ENCODE measurements at regions not wholly inside any gene's neighbourhood (a gene's known extent, or its start where the extent isn't known, plus 50 kb on each side); places are given as distances from the start of the nearest gene placed in this dataset.

- no peak for DNase-seq (ENCODE audit: low read depth)
These were observed 387.4 kb downstream of the FGF10 start for GRCh38 chr5:44001675-44002380.

DNA sequence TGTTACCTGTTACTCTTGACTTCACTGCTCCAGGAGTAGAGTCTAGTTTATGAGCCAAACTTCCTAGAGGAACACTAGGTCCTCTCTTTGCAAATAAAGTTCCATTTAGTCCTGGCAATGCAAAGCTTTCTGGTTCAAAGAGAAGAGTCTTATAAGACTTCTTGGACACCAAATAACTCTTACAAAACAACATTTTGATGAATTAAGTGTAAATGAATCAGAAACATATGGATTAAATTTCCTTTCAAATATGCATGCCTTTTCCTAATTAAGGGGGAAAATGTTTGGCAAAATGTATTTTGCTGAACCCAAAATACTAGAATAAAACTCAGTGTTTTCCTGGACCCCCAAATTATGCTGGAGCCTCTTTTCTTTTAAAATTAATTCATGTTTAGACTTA is 388.0 kb downstream of the FGF10 start:
- DNase-seq (ENCODE audit: low read depth) (no peak), FAIRE-seq (no peak)
- TF ChIP-seq, protein P1, sequence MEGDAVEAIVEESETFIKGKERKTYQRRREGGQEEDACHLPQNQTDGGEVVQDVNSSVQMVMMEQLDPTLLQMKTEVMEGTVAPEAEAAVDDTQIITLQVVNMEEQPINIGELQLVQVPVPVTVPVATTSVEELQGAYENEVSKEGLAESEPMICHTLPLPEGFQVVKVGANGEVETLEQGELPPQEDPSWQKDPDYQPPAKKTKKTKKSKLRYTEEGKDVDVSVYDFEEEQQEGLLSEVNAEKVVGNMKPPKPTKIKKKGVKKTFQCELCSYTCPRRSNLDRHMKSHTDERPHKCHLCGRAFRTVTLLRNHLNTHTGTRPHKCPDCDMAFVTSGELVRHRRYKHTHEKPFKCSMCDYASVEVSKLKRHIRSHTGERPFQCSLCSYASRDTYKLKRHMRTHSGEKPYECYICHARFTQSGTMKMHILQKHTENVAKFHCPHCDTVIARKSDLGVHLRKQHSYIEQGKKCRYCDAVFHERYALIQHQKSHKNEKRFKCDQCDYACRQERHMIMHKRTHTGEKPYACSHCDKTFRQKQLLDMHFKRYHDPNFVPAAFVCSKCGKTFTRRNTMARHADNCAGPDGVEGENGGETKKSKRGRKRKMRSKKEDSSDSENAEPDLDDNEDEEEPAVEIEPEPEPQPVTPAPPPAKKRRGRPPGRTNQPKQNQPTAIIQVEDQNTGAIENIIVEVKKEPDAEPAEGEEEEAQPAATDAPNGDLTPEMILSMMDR (IDR thresholded peaks at IDR 0.05; ENCODE audit: insufficient read depth, low read length, severe bottlenecking), result no peak
- H3K36me3 ChIP-seq (ENCODE audit: control insufficient read depth, insufficient read depth, low read length), result no peaks in the 10 kb centered on the region
- no peaks in the 10 kb centered on the region for H3K27me3 ChIP-seq (ENCODE audit: control insufficient read depth, insufficient read depth, low read length)
- no peak overlapping the region for H3K4me3 ChIP-seq (ENCODE audit: low read depth, low read length)

More at GRCh38 chr5:44001675-44002380, 387.4 kb downstream of the FGF10 start:
- H3K4me3 ChIP-seq (ENCODE audit: low read depth, low read length), result no peak overlapping the region
- no peak for FAIRE-seq
- H3K36me3 ChIP-seq (ENCODE audit: control insufficient read depth, insufficient read depth, low read length), result no peaks in the 10 kb centered on the region
- TF ChIP-seq, protein P1 (IDR thresholded peaks at IDR 0.05; ENCODE audit: insufficient read depth, low read length, severe bottlenecking), result no peak
- H3K27me3 ChIP-seq (ENCODE audit: control insufficient read depth, insufficient read depth, low read length), result no peaks in the 10 kb centered on the region

GRCh38 chr5:43997647-43998272 is 391.5 kb downstream of the FGF10 start:
- Histone ChIP-seq H3K4me3 (ENCODE audit: low read depth, low read length) (no peak overlapping the region), H3K36me3 (ENCODE audit: control insufficient read depth, insufficient read depth, low read length) (no peaks in the 10 kb centered on the region), H3K27me3 (ENCODE audit: control insufficient read depth, insufficient read depth, low read length) (no peaks in the 10 kb centered on the region)
- DNase-seq (ENCODE audit: low read depth), result no peak
- TF ChIP-seq, protein P1 (IDR thresholded peaks at IDR 0.05; ENCODE audit: insufficient read depth, low read length, severe bottlenecking), result no peak
- no peak for FAIRE-seq

DNA sequence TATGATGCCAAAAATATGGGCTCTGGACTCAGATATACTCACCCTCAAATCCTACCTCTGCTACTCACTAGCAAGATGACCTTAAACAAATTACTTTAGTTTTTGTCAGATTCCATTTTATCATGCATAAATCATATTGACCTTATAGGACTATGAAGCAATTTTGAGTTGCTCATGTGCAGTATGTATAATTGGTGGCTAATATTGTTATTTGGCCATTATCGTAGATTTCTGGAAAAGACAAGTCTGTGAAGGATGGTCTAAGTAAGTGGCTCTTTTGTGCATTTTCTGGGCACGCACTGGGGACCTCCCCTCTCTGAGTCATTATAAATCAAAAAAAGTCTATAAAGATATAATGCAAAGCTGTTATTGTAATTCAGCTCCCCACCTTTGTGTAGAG is 393.0 kb downstream of the FGF10 start:
- no peaks in the 10 kb centered on the region for H3K36me3 ChIP-seq (ENCODE audit: control insufficient read depth, insufficient read depth, low read length)
- DNase-seq (ENCODE audit: low read depth), result no peak
- TF ChIP-seq, protein P1 (IDR thresholded peaks at IDR 0.05; ENCODE audit: insufficient read depth, low read length, severe bottlenecking), result no peak
- FAIRE-seq, result no peak
- H3K4me3 ChIP-seq (ENCODE audit: low read depth, low read length), result no peak overlapping the region
- no peaks in the 10 kb centered on the region for H3K27me3 ChIP-seq (ENCODE audit: control insufficient read depth, insufficient read depth, low read length)

DNA sequence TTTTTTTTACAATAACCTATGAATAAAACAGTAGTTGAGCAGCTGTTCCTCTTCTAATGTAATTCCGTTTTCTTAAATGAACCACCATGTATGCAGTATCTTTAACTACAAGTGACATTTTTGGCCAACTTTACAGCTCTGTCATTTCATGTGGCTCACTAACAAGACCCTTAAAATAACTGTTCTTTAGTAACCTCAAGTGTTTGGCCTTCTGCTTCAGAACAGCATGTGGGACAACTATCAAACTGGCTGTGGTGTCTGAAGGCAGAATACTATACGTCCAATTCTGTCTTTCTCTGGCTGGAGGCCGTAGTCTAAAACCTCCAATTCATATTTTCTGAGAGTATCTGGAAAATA is 391.4 kb downstream of the NNT start:
- no peaks in the 10 kb centered on the region for H3K27me3 ChIP-seq (ENCODE audit: control insufficient read depth, insufficient read depth, low read length)
- no peak for FAIRE-seq
- TF ChIP-seq, protein P1 (IDR thresholded peaks at IDR 0.05; ENCODE audit: insufficient read depth, low read length, severe bottlenecking), result no peak

More for the DNA sequence above, 391.4 kb downstream of the NNT start:
- no peaks in the 10 kb centered on the region for H3K36me3 ChIP-seq (ENCODE audit: control insufficient read depth, insufficient read depth, low read length)
- no peak overlapping the region for H3K4me3 ChIP-seq (ENCODE audit: low read depth, low read length)
- DNase-seq (ENCODE audit: low read depth), result no peak
